Kidney (tissue), 13 donors: ENCODE measurements at regions not wholly inside any gene's neighbourhood (a gene's known extent, or its start where the extent isn't known, plus 50 kb on each side); places are given as distances from the start of the nearest gene placed in this dataset.
"Not testable (repeated sequence)": the region's sequence is repeated elsewhere in the genome, so short reads cannot be mapped to it uniquely, and the experiment has no call there.

ENCODE experiments used
- DNase-seq, 5 donors: peaks; one replicate each; pipeline ENCODE4 v3.0.0-alpha.2; 2013 to 2020
- FAIRE-seq: peaks from 2 replicates; lab custom pipeline; 2012; peaks lifted over from hg19 to GRCh38; lab: Jason Lieb, UNC
- H3K27ac ChIP-seq, 2 donors: one replicate each; pipeline ENCODE4 v1.7.0; 2013; ENCODE audit warnings: low read depth in 2 of 2, low read length in 2 of 2, inconsistent platforms in 1 of 2
- H3K27me3 ChIP-seq: one replicate; pipeline ENCODE4 v1.7.1; 2013; ENCODE audit warnings: low read length, inconsistent platforms; ENCODE audit not compliant: control insufficient read depth, insufficient read depth
- H3K36me3 ChIP-seq, 3 donors: one replicate each; pipeline versions ENCODE4 v1.7.0 to v1.7.1; 2013; ENCODE audit warnings: low read length in 3 of 3, control low read depth in 1 of 3, inconsistent platforms in 1 of 3; ENCODE audit not compliant: insufficient read depth in 3 of 3, control insufficient read depth in 2 of 3
- H3K4me1 ChIP-seq, 3 donors: one replicate each; pipeline versions ENCODE4 v1.7.0 to v1.7.1; 2013; ENCODE audit warnings: low read length in 3 of 3, inconsistent platforms in 1 of 3, low read depth in 1 of 3; ENCODE audit not compliant: control insufficient read depth in 2 of 3, insufficient read depth in 2 of 3
- H3K4me3 ChIP-seq, 3 donors: one replicate each; pipeline versions ENCODE4 v1.7.0 to v1.8.1; 2013; ENCODE audit warnings: low read length in 3 of 3, control low read depth in 1 of 3, inconsistent platforms in 1 of 3
- H3K9ac ChIP-seq, 3 donors: one replicate each; pipeline versions ENCODE4 v1.7.0 to v1.7.1; 2013; ENCODE audit warnings: low read length in 3 of 3, control low read depth in 1 of 3, inconsistent platforms in 1 of 3
- H3K9me3 ChIP-seq, 3 donors: one replicate each; pipeline versions ENCODE4 v1.7.0 to v1.7.1; 2013; ENCODE audit warnings: low read length in 3 of 3, control low read depth in 1 of 3, inconsistent platforms in 1 of 3; ENCODE audit not compliant: control insufficient read depth in 2 of 3, insufficient read depth in 1 of 3
- intact Hi-C: fragments of 100-400 bp; cut with DNase I; formaldehyde crosslinking; loops from one replicate; pipeline ENCODE4 v1.11.1; 2022
- TF ChIP-seq, protein P1 (sequence below): IDR thresholded peaks from 3 replicates; pipeline ENCODE4 v1.5.1; 2012; ENCODE audit warnings: mild to moderate bottlenecking, moderate library complexity, borderline replicate concordance; ENCODE audit not compliant: insufficient read depth; ENCODE audit errors: extremely low read depth
- donor health status: control.
- donor health status: control.
- donor health status: control.
- donor health status: control.
- donor health status: control.
- donor health status: DM: yes; HTN: yes; CAD: no.
- donor health status: Normal renal cell carcinoma (clear cell type).

GRCh38 chr2:58466804-58467203, 225.7 kb upstream of the FANCL start:
- Histone ChIP-seq H3K9ac (no peak overlapping the region), H3K36me3 (no peaks in the 10 kb centered on the region), H3K27me3 (no peaks in the 10 kb centered on the region), H3K4me3 (no peak overlapping the region), H3K9me3 (no peaks in the 10 kb centered on the region), H3K4me1 (no peaks in the 10 kb centered on the region), H3K27ac (no peak overlapping the region)
- intact Hi-C loops: no loop called here
- TF ChIP-seq, protein P1, sequence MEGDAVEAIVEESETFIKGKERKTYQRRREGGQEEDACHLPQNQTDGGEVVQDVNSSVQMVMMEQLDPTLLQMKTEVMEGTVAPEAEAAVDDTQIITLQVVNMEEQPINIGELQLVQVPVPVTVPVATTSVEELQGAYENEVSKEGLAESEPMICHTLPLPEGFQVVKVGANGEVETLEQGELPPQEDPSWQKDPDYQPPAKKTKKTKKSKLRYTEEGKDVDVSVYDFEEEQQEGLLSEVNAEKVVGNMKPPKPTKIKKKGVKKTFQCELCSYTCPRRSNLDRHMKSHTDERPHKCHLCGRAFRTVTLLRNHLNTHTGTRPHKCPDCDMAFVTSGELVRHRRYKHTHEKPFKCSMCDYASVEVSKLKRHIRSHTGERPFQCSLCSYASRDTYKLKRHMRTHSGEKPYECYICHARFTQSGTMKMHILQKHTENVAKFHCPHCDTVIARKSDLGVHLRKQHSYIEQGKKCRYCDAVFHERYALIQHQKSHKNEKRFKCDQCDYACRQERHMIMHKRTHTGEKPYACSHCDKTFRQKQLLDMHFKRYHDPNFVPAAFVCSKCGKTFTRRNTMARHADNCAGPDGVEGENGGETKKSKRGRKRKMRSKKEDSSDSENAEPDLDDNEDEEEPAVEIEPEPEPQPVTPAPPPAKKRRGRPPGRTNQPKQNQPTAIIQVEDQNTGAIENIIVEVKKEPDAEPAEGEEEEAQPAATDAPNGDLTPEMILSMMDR: no peak
- DNase-seq: no peak
- no peak for FAIRE-seq

GRCh38 chr2:58466021-58466420, 224.9 kb upstream of the FANCL start:
- H3K4me3 ChIP-seq, H3K36me3 ChIP-seq, FAIRE-seq, intact Hi-C loops, DNase-seq, H3K9ac ChIP-seq, H3K27me3 ChIP-seq, H3K4me1 ChIP-seq, H3K27ac ChIP-seq, H3K9me3 ChIP-seq: not testable (repeated sequence)

GRCh38 chr2:58460670-58461069, 219.5 kb upstream of the FANCL start:
- H3K9me3 ChIP-seq: no peaks in the 10 kb centered on the region
- no peaks in the 10 kb centered on the region for H3K4me1 ChIP-seq
- no peaks in the 10 kb centered on the region for H3K36me3 ChIP-seq
- no peak overlapping the region for H3K9ac ChIP-seq
- intact Hi-C loops: no loop called here
- no peak for DNase-seq
- TF ChIP-seq, protein P1: no peak
- no peaks in the 10 kb centered on the region for H3K27me3 ChIP-seq
- no peak overlapping the region for H3K4me3 ChIP-seq
- no peak for FAIRE-seq
- H3K27ac ChIP-seq: no peak overlapping the region

- FAIRE-seq (no peak), DNase-seq (no peak)
- no peak overlapping the region for H3K9ac ChIP-seq
- H3K4me1 ChIP-seq: no peaks in the 10 kb centered on the region
- no peak overlapping the region for H3K27ac ChIP-seq
- TF ChIP-seq, protein P1: no peak
- H3K27me3 ChIP-seq: no peaks in the 10 kb centered on the region
- H3K9me3 ChIP-seq: no peaks in the 10 kb centered on the region
- intact Hi-C loops: no loop called here
- no peak overlapping the region for H3K4me3 ChIP-seq
- H3K36me3 ChIP-seq: no peaks in the 10 kb centered on the region
Measured at GRCh38 chr2:58449286-58450010, 208.3 kb upstream of the FANCL start.
